Hematopoietic multipotent progenitor cell treated with erythropoietin and hydrocortisone succinate and interleukin-3 and kit ligand, for 8 days (in vitro differentiated cells): ENCODE measurements at regions not wholly inside any gene's neighbourhood (a gene's known extent, or its start where the extent isn't known, plus 50 kb on each side); places are given as distances from the start of the nearest gene placed in this dataset.
"Not testable (repeated sequence)": the region's sequence is repeated elsewhere in the genome, so short reads cannot be mapped to it uniquely, and the experiment has no call there.

Source experiments
- DNase-seq: peaks from one replicate; pipeline ENCODE4 v3.0.0-alpha.2; 2015

GRCh38 chr4:188596021-188596420 lies 456.8 kb downstream of the TRIML1 start:
- no peak for DNase-seq

GRCh38 chr4:188603646-188604045 lies 464.4 kb downstream of the TRIML1 start:
- DNase-seq, result no peak

- DNase-seq, result no peak
Measured at GRCh38 chr4:188606635-188607034, 467.4 kb downstream of the TRIML1 start.

- DNase-seq, result no peak
Measured at GRCh38 chr4:188611143-188611542, 471.9 kb downstream of the TRIML1 start.

- DNase-seq, result no peak
Measured at GRCh38 chr4:188612659-188613058, 473.4 kb downstream of the TRIML1 start.

GRCh38 chr4:188613976-188614375 lies 474.7 kb downstream of the TRIML1 start:
- DNase-seq, result no peak

- DNase-seq, result no peak
Measured at GRCh38 chr4:188619456-188620149, 480.4 kb downstream of the TRIML1 start.

- no peak for DNase-seq
Measured at GRCh38 chr4:188620608-188621007, 481.4 kb downstream of the TRIML1 start.

- no peak for DNase-seq
Measured at GRCh38 chr4:188623314-188623854, 484.1 kb downstream of the TRIML1 start.

GRCh38 chr4:188624370-188624769 lies 485.1 kb downstream of the TRIML1 start:
- DNase-seq, result no peak

- DNase-seq, result no peak
Measured at GRCh38 chr4:188627892-188628291, 488.7 kb downstream of the TRIML1 start.

- DNase-seq, result no peak
Measured at GRCh38 chr4:188639479-188640100, 500.3 kb downstream of the TRIML1 start.

GRCh38 chr4:188647820-188648370 lies 508.7 kb downstream of the TRIML1 start:
- DNase-seq, result no peak

- DNase-seq, result no peak
Measured at GRCh38 chr4:188649635-188650034, 510.4 kb downstream of the TRIML1 start.

- DNase-seq, result no peak
Measured at GRCh38 chr4:188650516-188650915, 511.3 kb downstream of the TRIML1 start.

- no peak for DNase-seq
Measured at GRCh38 chr4:188657365-188657764, 518.1 kb downstream of the TRIML1 start.

GRCh38 chr4:188658958-188659522 lies 519.8 kb downstream of the TRIML1 start:
- no peak for DNase-seq

GRCh38 chr4:188660796-188661195 lies 521.6 kb downstream of the TRIML1 start:
- DNase-seq, result no peak

GRCh38 chr4:188661502-188661901 lies 522.3 kb downstream of the TRIML1 start:
- no peak for DNase-seq

- no peak for DNase-seq
Measured at GRCh38 chr4:188663369-188663768, 524.1 kb downstream of the TRIML1 start.

GRCh38 chr4:188665491-188666457 lies 526.5 kb downstream of the TRIML1 start:
- no peak for DNase-seq

- not testable (repeated sequence) for DNase-seq
Measured at GRCh38 chr4:188678691-188679090, 539.5 kb downstream of the TRIML1 start.
